WERI-Rb-1 (cell line): ENCODE measurements at regions not wholly inside any gene's neighbourhood (a gene's known extent, or its start where the extent isn't known, plus 50 kb on each side); places are given as distances from the start of the nearest gene placed in this dataset.

ENCODE experiments used
- DNase-seq: peaks from one replicate; pipeline ENCODE4 v3.0.0-alpha.2; 2020
- H3K27ac ChIP-seq: fragments of 250-450 bp; sonication (Bioruptor Pico); 2 replicates; pipeline ENCODE4 v1.5.1; 2020; ENCODE audit warnings: mild to moderate bottlenecking, moderate library complexity
- H3K27me3 ChIP-seq: fragments of 250-450 bp; sonication (Bioruptor Pico); 2 replicates; pipeline ENCODE4 v1.5.1; 2021; ENCODE audit warnings: mild to moderate bottlenecking, low read depth, moderate library complexity; ENCODE audit not compliant: insufficient read depth, severe bottlenecking
- H3K36me3 ChIP-seq: fragments of 250-450 bp; sonication (Bioruptor Pico); 2 replicates; pipeline ENCODE4 v1.5.1; 2020; ENCODE audit warnings: mild to moderate bottlenecking, moderate library complexity
- H3K4me3 ChIP-seq: 2 replicates; pipeline ENCODE4 v1.5.1; 2011; ENCODE audit warnings: low read depth, mild to moderate bottlenecking, control low read depth, low read length
- H3K9me3 ChIP-seq: fragments of 250-450 bp; sonication (Bioruptor Pico); 2 replicates; pipeline ENCODE4 v1.5.1; 2021; ENCODE audit warnings: mild to moderate bottlenecking, moderate library complexity; ENCODE audit not compliant: severe bottlenecking
- CTCF ChIP-seq: IDR thresholded peaks from 2 replicates; pipeline ENCODE4 v1.5.1; 2011; ENCODE audit warnings: low read depth, mild to moderate bottlenecking, control low read depth, inconsistent platforms, low read length

DNA sequence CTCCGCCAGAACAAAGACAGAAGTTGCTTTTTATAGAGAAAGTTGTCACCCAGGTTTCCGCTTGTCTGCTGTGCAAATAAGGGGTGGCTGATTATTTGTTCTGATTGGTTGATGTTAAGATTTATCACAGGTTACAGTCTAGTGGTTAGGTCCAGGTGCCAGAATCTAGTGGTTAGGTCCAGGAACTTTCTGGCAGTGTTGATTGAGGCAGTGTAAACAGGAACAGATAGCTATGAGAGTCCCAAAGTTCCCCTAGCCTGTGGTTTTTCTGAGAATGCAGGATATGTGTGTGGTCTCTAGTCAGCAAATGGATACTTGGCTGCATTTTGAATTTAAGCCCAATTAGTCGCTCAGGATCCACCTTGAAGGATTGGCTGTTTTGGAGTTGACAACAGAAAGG, 148.0 kb downstream of the TMEM200A start:
- Histone ChIP-seq H3K27ac (no peak overlapping the region), H3K9me3 (no peaks in the 10 kb centered on the region), H3K4me3 (no peak overlapping the region), H3K27me3 (no peaks in the 10 kb centered on the region), H3K36me3 (no peaks in the 10 kb centered on the region)
- DNase-seq = no peak
- TF ChIP-seq CTCF = no peak

DNA sequence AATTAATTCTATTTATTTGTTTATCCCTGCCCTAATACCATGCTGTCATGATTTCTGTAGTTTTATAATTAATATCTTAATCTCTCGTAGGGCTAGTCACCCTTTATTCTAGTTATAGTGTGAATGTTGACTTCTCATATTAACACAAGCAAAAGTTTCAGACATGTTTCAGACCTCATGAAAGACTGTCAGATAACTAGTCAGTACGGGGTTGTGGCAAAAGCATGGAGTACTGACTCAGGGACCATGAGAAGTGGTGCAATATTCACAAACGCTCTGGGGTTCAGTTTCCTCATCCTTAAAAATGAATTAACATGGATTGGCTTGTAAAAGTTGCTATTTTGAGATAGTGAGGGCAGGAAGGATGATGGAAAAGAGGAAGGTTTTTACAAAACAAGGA, 148.9 kb downstream of the TMEM200A start:
- no peak for TF ChIP-seq CTCF
- H3K27ac ChIP-seq = no peak overlapping the region
- no peak for DNase-seq
- no peaks in the 10 kb centered on the region for H3K27me3 ChIP-seq
- H3K36me3 ChIP-seq = no peaks in the 10 kb centered on the region
- no peak overlapping the region for H3K4me3 ChIP-seq
- no peaks in the 10 kb centered on the region for H3K9me3 ChIP-seq

GRCh38 chr6:130515306-130515705, 149.5 kb downstream of the TMEM200A start:
- H3K4me3 ChIP-seq = no peak overlapping the region
- no peak overlapping the region for H3K27ac ChIP-seq
- no peaks in the 10 kb centered on the region for H3K9me3 ChIP-seq
- TF ChIP-seq CTCF = no peak
- H3K36me3 ChIP-seq = no peaks in the 10 kb centered on the region
- DNase-seq = no peak
- no peaks in the 10 kb centered on the region for H3K27me3 ChIP-seq

DNA sequence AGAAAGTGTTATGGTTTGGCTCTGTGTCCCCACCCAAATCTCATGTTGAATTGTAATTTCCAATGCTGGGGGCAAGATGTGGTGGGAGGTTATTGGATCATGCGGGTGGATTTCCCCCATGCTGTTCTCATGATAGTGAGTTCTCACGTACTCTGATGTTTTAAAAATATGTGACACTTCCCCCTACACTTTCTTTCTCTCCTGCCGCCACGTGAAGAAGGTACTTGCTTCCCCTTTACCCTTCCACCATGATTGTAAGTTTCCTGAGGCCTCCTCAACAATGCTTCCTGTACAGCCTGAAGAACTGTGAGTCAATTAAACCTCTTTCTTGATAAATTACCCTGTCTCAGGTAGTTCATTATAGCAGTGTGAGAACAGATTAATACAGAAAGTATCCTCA, 150.8 kb downstream of the TMEM200A start:
- H3K27ac ChIP-seq = no peak overlapping the region
- no peaks in the 10 kb centered on the region for H3K27me3 ChIP-seq
- DNase-seq = no peak
- H3K36me3 ChIP-seq = no peaks in the 10 kb centered on the region
- no peaks in the 10 kb centered on the region for H3K9me3 ChIP-seq
- no peak overlapping the region for H3K4me3 ChIP-seq
- TF ChIP-seq CTCF = no peak

- Histone ChIP-seq H3K9me3 (no peaks in the 10 kb centered on the region), H3K36me3 (no peaks in the 10 kb centered on the region), H3K27ac (no peak overlapping the region), H3K4me3 (no peak overlapping the region), H3K27me3 (no peaks in the 10 kb centered on the region)
- TF ChIP-seq CTCF = no peak
- DNase-seq = no peak
Measured at GRCh38 chr6:130517444-130517931, 151.7 kb downstream of the TMEM200A start.

- no peak for DNase-seq
- Histone ChIP-seq H3K4me3 (no peak overlapping the region), H3K27ac (no peak overlapping the region)
Measured at GRCh38 chr6:130518588-130518987, 152.8 kb downstream of the TMEM200A start.

More at GRCh38 chr6:130518588-130518987, 152.8 kb downstream of the TMEM200A start:
- Histone ChIP-seq H3K36me3 (no peaks in the 10 kb centered on the region), H3K27me3 (no peaks in the 10 kb centered on the region), H3K9me3 (no peaks in the 10 kb centered on the region)
- no peak for TF ChIP-seq CTCF
